ENCODE measurements at regions not wholly inside any gene's neighbourhood (a gene's known extent, or its start where the extent isn't known, plus 50 kb on each side); places are given as distances from the start of the nearest gene placed in this dataset.

GRCh38 chr6:168860987-168861386 is 392.7 kb downstream of the THBS2 start:
- Mint-ChIP-seq H3K27me3 (ENCODE audit: insufficient read depth) (no peaks in the 10 kb centered on the region), H3K4me1 (peaks cover 5% of the 10 kb centered on the region), H3K9me3 (no peaks in the 10 kb centered on the region), H3K27ac (no peak overlapping the region), H3K36me3 (ENCODE audit: low read depth) (no peaks in the 10 kb centered on the region), H3K4me3 (no peak overlapping the region)
- Histone ChIP-seq H3K4me3 (ENCODE audit: low read length) (no peak overlapping the region), H3K9me3 (ENCODE audit: control insufficient read depth, low read length) (no peaks in the 10 kb centered on the region), H3K27ac (ENCODE audit: low read depth, low read length) (no peak overlapping the region), H3K27me3 (ENCODE audit: control insufficient read depth, insufficient read depth, low read length, poor library complexity, severe bottlenecking) (no peaks in the 10 kb centered on the region), H3K4me1 (ENCODE audit: control insufficient read depth, insufficient read depth, low read length) (peaks cover 3% of the 10 kb centered on the region), H3K9ac (ENCODE audit: extremely low read depth, low read length, poor library complexity, severe bottlenecking) (no peak overlapping the region), H3K36me3 (ENCODE audit: control insufficient read depth, insufficient read depth, low read length) (no peaks in the 10 kb centered on the region)
- WGBS, 2 experiments (ENCODE audit: insufficient coverage in 1 of 2, insufficient read length in 1 of 2) = 93 to 97% methylated on average over 21 to 26 of the region's 26 CpGs
- TF ChIP-seq CTCF (conservative IDR thresholded peaks at IDR 0.05) = no peak
- DNase-seq = peak; percentile 36

GRCh38 chr6:168860341-168860740 is 393.3 kb downstream of the THBS2 start:
- H3K9me3 ChIP-seq (ENCODE audit: control insufficient read depth, low read length) = no peaks in the 10 kb centered on the region
- Mint-ChIP-seq H3K4me1 (no peaks in the 10 kb centered on the region), H3K9me3 (no peaks in the 10 kb centered on the region), H3K4me3 (no peak overlapping the region), H3K27ac (no peak overlapping the region), H3K36me3 (ENCODE audit: low read depth) (no peaks in the 10 kb centered on the region), H3K27me3 (ENCODE audit: insufficient read depth) (no peaks in the 10 kb centered on the region)
- no peak overlapping the region for H3K4me3 ChIP-seq (ENCODE audit: low read length)
- DNase-seq = peak; percentile 20
- no peaks in the 10 kb centered on the region for H3K36me3 ChIP-seq (ENCODE audit: control insufficient read depth, insufficient read depth, low read length)
- no peak for TF ChIP-seq CTCF (conservative IDR thresholded peaks at IDR 0.05)
- H3K27me3 ChIP-seq (ENCODE audit: control insufficient read depth, insufficient read depth, low read length, poor library complexity, severe bottlenecking) = no peaks in the 10 kb centered on the region
- no peak overlapping the region for H3K27ac ChIP-seq (ENCODE audit: low read depth, low read length)
- H3K4me1 ChIP-seq (ENCODE audit: control insufficient read depth, insufficient read depth, low read length) = peaks cover 3% of the 10 kb centered on the region
- WGBS, 2 experiments (ENCODE audit: insufficient coverage in 1 of 2, insufficient read length in 1 of 2) = 96 to 98% methylated on average over 7 to 16 of the region's 16 CpGs
- H3K9ac ChIP-seq (ENCODE audit: extremely low read depth, low read length, poor library complexity, severe bottlenecking) = no peak overlapping the region

GRCh38 chr6:168858926-168859325 is 394.7 kb downstream of the THBS2 start:
- DNase-seq = no peak
- no peaks in the 10 kb centered on the region for H3K4me1 Mint-ChIP-seq
- H3K9me3 Mint-ChIP-seq = no peaks in the 10 kb centered on the region
- no peaks in the 10 kb centered on the region for H3K36me3 Mint-ChIP-seq (ENCODE audit: low read depth)
- 83 to 90% methylated on average over 1 to 3 of the region's 3 CpGs for WGBS, 2 experiments (ENCODE audit: insufficient coverage in 1 of 2, insufficient read length in 1 of 2)
- TF ChIP-seq CTCF (conservative IDR thresholded peaks at IDR 0.05) = no peak
- Histone ChIP-seq H3K27ac (ENCODE audit: low read depth, low read length) (no peak overlapping the region), H3K27me3 (ENCODE audit: control insufficient read depth, insufficient read depth, low read length, poor library complexity, severe bottlenecking) (no peaks in the 10 kb centered on the region), H3K4me1 (ENCODE audit: control insufficient read depth, insufficient read depth, low read length) (no peaks in the 10 kb centered on the region), H3K9ac (ENCODE audit: extremely low read depth, low read length, poor library complexity, severe bottlenecking) (no peak overlapping the region), H3K36me3 (ENCODE audit: control insufficient read depth, insufficient read depth, low read length) (no peaks in the 10 kb centered on the region), H3K4me3 (ENCODE audit: low read length) (no peak overlapping the region), H3K9me3 (ENCODE audit: control insufficient read depth, low read length) (no peaks in the 10 kb centered on the region)
- H3K27me3 Mint-ChIP-seq (ENCODE audit: insufficient read depth) = no peaks in the 10 kb centered on the region
- no peak overlapping the region for H3K4me3 Mint-ChIP-seq
- no peak overlapping the region for H3K27ac Mint-ChIP-seq

All from endodermal cell (in vitro differentiated cells).